Stimulated activated CD4-positive, alpha-beta T cell treated with anti-CD3 and anti-CD28 coated beads, Interleukin-1b, Interleukin-23, amount 100 ng/mL, for 4 hours (primary cell): ENCODE measurements at regions not wholly inside any gene's neighbourhood (a gene's known extent, or its start where the extent isn't known, plus 50 kb on each side); places are given as distances from the start of the nearest gene placed in this dataset.
A peak's percentile ranks its signal among the peaks of the same experiment; 100 is the strongest.

Experiments
- DNase-seq, 2 donors: peaks; one replicate each; pipeline ENCODE4 v3.0.0-alpha.2; 2020; ENCODE audit warnings: low read depth in 2 of 2

GRCh38 chr15:70447928-70448698 lies 315.2 kb downstream of the UACA start:
- DNase-seq: peak; percentile 12 to 23

DNA sequence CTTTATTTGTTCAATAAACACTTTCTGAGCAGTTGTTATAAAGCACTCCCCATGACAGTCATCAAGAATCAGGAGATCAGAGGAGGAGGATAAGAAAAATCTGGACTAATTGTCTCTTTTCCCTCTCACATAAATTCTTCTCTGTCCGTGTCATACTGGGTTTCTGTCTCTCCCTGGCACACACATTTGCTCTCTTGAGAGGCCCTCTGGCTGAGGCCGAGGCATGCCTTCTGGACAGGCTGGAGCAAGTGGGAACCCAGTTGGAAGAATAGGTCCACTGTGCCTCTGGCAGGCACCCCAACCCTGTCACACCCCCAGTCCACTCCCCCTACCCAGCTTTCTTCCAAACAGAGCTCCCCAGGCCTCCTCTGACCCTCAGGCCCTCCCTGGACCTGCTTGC lies 315.8 kb downstream of the UACA start:
- DNase-seq: no peak

DNA sequence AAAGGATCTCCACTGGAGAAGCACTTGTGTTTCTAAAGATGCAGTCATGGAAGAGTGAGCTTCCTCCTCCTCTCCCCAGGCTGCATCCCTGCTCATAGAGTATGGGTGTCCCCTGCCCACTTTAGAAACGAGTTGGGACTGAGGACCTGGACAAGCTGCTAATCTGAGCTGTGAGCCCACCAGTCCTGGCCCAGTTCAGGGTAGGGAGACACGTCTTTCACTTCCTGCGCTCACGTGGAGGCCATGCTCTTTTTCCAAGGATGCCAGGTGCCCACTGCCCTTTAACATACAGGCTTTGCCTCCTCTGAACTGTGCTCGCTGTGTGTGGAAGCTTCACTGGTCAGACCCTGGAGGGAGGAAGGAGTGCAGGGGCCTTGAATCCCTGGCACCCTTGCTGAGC lies 316.3 kb downstream of the UACA start:
- DNase-seq: no peak

DNA sequence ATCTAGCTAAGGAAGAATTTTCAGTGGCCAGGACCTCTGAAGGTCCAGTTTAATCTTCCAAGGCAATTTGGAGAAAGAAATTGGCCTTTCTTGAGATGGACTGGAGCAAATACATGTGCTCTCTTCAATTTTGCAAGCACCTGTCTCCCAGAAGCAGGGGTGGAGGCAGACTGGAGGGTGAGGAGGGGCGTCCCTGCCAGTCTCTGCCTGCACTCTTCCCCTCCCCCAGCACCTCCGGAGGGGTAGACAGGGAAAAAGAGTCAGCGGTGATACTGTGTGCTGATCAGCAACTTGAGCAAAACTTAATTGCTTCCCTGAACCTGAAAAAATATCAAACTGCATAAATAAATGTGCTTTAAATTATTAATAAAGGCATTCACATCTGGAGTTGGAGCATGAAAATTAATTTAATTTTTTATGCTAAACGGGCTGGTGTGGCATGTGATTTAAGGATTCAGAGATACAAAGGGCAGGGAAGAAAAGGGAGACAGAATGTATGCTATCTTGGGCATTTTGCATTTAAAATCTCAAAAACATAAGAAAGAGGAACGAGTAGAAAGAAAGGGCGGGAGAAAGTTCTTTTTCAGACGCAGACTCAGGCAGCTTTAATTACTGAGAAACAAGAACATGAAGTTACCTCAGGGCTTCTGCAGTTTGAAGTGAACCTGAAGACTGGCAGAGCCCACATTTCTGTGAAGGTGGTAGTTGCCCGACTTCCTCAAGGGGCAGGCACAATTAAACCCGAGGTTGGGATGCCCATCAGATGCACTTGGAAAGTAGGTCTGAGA lies 319.7 kb downstream of the UACA start:
- DNase-seq: no peak

DNA sequence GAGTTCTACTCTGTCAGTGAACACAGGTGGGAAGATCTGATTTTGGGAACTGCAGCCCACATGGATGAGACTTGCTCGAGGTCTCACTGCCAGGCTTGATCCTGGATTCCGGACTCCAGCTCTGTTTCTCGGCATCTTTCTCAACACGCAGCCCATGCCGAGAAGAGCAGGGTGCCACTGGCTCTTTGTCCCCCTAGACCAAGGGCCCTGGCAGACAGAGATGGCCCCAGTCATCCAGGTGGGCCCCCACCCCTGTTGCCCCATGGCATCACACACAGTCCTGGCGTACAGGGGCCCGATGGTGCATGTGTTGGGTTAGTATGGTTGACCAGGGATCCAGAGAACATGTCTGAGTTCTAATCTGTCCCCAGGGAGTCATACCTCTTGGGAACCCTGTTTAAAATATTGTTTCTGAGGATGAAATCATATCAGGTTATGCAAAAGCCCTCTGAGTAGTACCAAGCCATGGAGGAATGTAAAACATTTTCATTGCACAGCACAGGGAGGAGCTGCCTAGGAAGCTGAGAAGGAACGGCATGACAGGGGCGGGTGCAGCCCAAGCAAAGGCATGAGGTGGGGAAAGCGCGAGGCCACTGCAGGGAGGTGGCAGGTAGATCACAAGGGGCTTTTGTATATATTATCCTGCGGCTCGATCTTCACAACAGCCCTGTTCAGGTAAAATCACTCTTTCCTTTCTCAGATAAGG lies 320.6 kb downstream of the UACA start:
- DNase-seq: no peak

DNA sequence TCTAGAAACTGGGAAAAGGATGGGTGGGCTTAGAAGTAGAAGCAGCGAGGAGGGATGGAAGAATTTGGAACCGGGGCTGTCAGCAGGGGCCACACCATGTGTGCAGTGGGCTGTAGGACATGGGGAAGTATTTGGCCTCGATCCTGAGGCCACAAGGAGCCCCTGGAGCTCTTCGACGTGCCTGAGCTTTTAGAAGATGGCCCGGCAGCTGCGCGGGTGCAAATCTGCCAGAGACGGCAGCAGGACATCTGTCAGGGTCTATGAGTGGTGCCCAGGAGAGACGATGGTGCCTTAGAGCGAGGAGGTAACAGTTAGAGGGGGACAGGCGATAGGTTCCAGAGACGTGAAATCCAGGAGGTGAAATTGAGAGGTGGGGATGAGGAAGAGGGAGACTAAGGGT lies 321.1 kb downstream of the UACA start:
- no peak for DNase-seq

DNA sequence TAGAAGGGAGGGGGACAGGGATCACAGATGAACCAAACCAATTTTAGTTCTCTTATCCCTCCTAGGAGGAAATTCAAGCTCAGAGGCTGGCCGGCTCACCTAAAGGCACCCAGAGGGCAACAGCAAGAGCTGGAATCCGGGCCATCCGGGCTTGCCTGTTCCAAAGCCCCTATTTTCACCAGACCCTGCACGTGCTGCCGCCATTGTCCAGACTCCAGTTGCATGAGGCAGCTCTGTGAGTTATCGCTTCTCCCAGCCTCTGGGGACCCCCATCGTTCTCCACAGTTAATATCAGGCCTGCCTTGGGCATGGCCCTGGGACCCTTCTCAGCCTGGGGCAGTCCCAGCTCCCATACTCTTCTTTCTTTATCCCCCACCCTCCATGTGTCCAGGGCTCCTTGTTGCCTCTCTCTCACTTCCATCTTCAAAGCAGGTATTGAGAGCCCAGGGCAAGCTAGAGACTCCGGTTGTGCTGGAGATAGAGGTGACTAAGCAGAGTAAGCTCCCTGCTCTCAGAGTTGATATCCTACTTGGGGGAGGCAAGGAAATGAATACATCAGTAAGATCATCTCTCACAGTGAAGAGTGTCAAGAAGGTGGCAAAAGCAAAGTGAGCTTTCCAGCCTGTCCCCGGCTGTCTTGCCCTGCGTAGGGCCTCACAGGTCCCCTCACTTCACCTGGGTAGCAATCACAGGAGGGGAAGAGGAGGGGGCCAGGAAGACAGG lies 322.8 kb downstream of the UACA start:
- no peak for DNase-seq

DNA sequence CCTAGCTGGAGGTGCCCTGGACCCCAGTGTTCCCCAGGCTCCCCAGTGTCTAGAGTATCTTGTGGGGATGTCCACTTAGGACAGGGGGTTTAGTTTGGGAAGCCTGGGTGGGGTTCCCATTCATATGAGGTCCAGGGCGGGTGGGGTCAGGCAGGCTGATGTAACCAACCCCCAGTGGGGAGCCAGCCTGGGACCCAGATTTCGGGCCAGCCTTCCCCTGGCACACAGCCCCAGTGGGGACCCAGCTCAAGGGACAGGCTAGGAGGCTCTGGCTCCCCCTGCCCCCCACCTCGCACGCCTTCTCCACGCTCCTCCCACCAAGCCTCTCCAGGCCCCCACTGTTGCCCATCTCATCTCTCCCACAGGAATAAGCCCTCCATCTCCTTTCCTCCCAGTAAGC lies 323.5 kb downstream of the UACA start:
- DNase-seq: no peak

DNA sequence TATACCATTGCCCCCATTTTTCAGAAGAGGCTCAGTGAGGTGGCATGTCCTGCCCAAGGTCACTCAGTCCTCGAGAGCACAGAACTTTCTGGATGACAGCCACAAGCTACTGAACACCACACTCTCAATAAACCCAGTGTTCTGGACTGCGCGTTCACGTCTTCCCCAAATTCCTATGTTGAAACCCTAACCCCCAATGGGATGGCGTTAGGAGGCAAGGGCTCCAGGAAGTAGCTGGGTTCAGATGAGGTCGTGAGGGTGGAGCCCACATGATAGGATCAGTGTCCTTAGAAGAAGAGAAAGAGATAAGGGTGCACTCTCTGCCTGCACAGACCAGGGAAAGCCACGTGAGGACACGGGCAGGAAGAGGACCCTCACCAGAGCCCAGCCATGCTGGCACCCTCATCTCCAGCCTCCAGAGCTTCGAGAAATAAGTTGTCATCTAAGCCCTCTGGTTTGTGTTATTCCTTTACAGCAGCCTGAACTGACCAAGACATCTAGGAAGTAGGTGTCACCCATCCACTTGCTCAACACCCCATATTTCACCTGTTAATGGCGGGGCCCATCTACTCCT lies 324.0 kb downstream of the UACA start:
- no peak for DNase-seq

- DNase-seq: no peak
Observed at GRCh38 chr15:70438776-70439175, 324.6 kb downstream of the UACA start.

DNA sequence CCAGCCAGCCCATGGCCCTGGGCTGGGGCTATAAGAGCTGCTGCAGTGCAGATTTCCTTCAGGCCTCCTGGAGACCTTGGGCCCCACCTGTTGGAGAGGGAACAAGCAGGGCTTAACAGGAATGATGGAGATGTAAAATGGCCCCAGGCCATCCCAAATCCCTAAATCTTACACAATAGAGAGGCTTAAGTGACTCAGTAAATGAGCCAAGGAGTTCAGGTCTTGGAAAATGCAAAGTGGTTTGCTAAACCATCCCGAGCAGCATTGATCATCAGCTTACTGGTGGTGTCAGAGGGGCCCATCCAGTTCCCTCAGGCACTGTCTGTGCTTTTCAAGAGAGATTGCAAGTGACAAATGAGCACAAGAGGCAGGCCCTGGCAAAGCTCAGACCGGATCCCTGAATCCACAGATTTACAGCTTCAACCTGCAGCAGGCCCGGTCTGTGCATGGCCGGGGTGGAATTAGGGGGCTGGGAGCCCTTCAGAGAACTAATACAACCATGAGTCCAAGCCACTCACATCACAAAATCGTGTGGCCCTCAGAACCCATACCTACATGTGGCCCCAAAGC lies 325.4 kb downstream of the UACA start:
- DNase-seq: no peak

DNA sequence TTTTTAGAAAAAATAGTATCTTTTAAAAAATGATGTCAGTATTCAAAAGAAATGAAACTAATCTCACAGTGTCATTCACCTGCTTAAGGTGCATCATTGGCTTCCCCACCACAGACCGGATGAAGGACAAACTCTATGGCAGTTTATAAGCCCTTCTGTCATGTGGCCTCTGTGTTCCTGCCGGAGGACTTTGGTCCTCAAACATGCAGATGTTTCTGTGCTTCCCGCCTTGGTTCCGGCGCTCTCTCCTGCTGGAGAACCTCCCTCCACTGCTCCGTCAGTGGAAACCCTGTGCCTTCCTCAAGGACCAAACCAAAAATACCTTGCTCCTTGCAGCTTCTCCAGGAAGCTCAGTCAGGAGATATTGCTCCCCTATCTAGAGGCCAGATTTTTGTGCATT lies 326.3 kb downstream of the UACA start:
- no peak for DNase-seq

- DNase-seq: no peak
Observed at GRCh38 chr15:70436428-70436827, 326.9 kb downstream of the UACA start.

- DNase-seq: no peak
Observed at GRCh38 chr15:70435872-70436271, 327.5 kb downstream of the UACA start.

GRCh38 chr15:70435369-70435768 lies 328.0 kb downstream of the UACA start:
- DNase-seq: no peak

DNA sequence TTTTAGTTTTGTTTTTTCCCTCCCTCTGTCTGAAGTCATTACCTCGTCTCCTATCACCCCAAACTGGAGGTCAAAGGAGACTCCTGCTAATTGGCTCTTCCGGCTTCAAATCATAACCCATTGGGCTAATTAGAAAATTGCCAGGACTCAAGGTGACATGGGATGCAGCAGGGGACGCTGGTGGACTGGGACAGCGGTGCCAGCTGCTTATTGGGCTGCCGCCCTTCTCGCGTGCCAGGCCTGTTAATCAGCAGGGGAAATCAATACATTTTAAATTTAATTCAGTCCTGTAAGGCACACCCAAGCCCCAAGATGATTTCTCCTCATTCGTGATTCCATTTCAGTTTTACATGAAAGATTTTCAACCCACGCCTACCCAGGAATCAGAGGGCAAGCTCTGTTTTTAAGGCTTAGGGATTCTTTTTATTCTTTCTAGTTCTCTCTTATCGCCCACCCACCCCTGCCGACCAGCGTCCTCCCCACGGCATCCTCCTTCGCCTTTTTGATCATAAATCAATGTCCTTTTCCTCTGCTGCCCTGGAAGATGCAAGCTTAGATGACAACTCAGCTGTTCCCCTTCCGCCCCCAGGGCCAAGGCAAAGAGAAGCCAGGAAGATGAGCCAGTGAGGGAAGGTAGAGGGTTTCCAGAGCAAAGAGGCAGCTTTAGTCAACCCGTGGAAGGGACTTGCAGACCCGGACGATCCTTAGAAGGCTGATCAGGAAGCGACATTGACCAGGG lies 329.6 kb downstream of the UACA start:
- DNase-seq: no peak

- DNase-seq: no peak
Observed at GRCh38 chr15:70432924-70433495, 330.3 kb downstream of the UACA start.

DNA sequence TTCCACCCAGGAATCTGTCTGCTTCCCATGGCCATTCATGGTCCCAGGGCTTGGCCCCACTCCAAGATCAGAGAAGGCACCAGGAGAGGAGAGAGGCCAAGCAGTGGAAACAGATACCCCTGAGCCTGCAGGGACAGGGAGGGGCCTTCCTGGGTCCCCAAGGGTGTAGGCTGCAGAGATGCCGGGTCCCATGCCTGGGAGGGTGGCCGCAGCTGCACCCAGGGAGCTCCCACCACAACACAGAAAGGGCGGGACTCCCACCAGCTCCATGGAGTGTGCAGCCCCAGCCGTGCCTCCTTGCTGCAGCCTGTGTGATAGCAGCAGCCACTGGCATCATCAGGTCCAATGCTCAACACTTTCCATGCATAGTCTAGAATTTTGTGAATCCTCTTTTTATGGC lies 331.5 kb downstream of the UACA start:
- DNase-seq: no peak

DNA sequence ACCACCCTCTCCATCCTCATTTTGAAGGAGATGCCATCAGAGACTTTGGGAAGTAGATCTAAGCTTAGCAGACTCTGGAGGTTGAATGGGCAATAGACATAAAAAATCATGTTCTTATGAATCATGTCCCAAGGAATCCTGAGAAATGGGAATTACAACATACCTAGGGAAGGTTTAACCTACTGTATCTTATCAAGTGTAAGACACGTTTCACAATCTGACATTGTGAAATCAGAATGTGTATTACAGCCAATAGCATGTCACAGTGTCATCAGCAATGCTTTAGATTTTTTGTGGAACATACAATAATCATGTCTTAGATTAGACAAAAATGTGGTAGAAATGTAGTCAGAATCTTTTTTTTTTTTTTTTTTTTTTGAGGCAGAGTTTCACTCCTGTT lies 332.4 kb upstream of the TLE3 start:
- no peak for DNase-seq

GRCh38 chr15:70429056-70429722 lies 331.5 kb upstream of the TLE3 start:
- DNase-seq: no peak
